GM21619 (cell line): ENCODE measurements at regions not wholly inside any gene's neighbourhood (a gene's known extent, or its start where the extent isn't known, plus 50 kb on each side); places are given as distances from the start of the nearest gene placed in this dataset.
"Not testable (repeated sequence)": the region's sequence is repeated elsewhere in the genome, so short reads cannot be mapped to it uniquely, and the experiment has no call there.

Source experiments
- ATAC-seq: cut with Tn5 transposase; IDR thresholded peaks from one replicate; pipeline ENCODE4 v1.9.1; 2021; ENCODE audit not compliant: unreplicated experiment

- ATAC-seq = no peak
These were observed 1442.6 kb upstream of the B3GALT2 start for GRCh38 chr1:194629011-194629410.

- no peak for ATAC-seq
These were observed 1438.4 kb upstream of the B3GALT2 start for GRCh38 chr1:194624833-194625232.

- ATAC-seq = no peak
These were observed 1431.7 kb upstream of the B3GALT2 start for GRCh38 chr1:194618101-194618500.

- not testable (repeated sequence) for ATAC-seq
These were observed 1430.9 kb upstream of the B3GALT2 start for GRCh38 chr1:194617272-194617671.

GRCh38 chr1:194616835-194617234, 1430.4 kb upstream of the B3GALT2 start:
- no peak for ATAC-seq

GRCh38 chr1:194602184-194602583, 1415.8 kb upstream of the B3GALT2 start:
- no peak for ATAC-seq

- no peak for ATAC-seq
These were observed 1414.3 kb upstream of the B3GALT2 start for GRCh38 chr1:194600716-194601115.

GRCh38 chr1:194598098-194598497, 1411.7 kb upstream of the B3GALT2 start:
- ATAC-seq = no peak

- no peak for ATAC-seq
These were observed 1399.9 kb upstream of the B3GALT2 start for GRCh38 chr1:194586302-194586701.

- ATAC-seq = no peak
These were observed 1397.6 kb upstream of the B3GALT2 start for GRCh38 chr1:194584052-194584451.

GRCh38 chr1:194570476-194570875, 1384.1 kb upstream of the B3GALT2 start:
- ATAC-seq = no peak

GRCh38 chr1:194568610-194569009, 1382.2 kb upstream of the B3GALT2 start:
- no peak for ATAC-seq

GRCh38 chr1:194548071-194548470, 1361.7 kb upstream of the B3GALT2 start:
- no peak for ATAC-seq

- ATAC-seq = no peak
These were observed 1357.6 kb upstream of the B3GALT2 start for GRCh38 chr1:194544012-194544411.

- ATAC-seq = no peak
These were observed 1352.0 kb upstream of the B3GALT2 start for GRCh38 chr1:194538453-194538852.

- ATAC-seq = no peak
These were observed 1351.1 kb upstream of the B3GALT2 start for GRCh38 chr1:194537521-194537920.

- ATAC-seq = no peak
These were observed 1349.0 kb upstream of the B3GALT2 start for GRCh38 chr1:194535369-194535768.

GRCh38 chr1:194534784-194535183, 1348.4 kb upstream of the B3GALT2 start:
- no peak for ATAC-seq

- no peak for ATAC-seq
These were observed 1347.2 kb upstream of the B3GALT2 start for GRCh38 chr1:194533641-194534040.

- ATAC-seq = no peak
These were observed 1331.2 kb upstream of the B3GALT2 start for GRCh38 chr1:194517567-194517966.

GRCh38 chr1:194515916-194516315, 1329.5 kb upstream of the B3GALT2 start:
- ATAC-seq = no peak

GRCh38 chr1:194512957-194513356, 1326.5 kb upstream of the B3GALT2 start:
- ATAC-seq = no peak

GRCh38 chr1:194512345-194512744, 1325.9 kb upstream of the B3GALT2 start:
- no peak for ATAC-seq

GRCh38 chr1:194503209-194503608, 1316.8 kb upstream of the B3GALT2 start:
- ATAC-seq = peak; percentile 56
